ENCODE measurements at regions not wholly inside any gene's neighbourhood (a gene's known extent, or its start where the extent isn't known, plus 50 kb on each side); places are given as distances from the start of the nearest gene placed in this dataset.

GRCh38 chr10:25778646-25779045 is 155.4 kb upstream of the MYO3A start:
- no peak overlapping the region for H3K4me3 ChIP-seq (ENCODE audit: low read length)
- no peak for DNase-seq
- no peaks in the 10 kb centered on the region for H3K9me3 ChIP-seq (ENCODE audit: control insufficient read depth, low read length)
- WGBS, 2 experiments (ENCODE audit: insufficient coverage in 1 of 2, insufficient read length in 1 of 2), result 89 to 93% methylated on average over 1 to 5 of the region's 5 CpGs
- H3K27ac ChIP-seq (ENCODE audit: low read depth, low read length), result no peak overlapping the region
- Mint-ChIP-seq H3K36me3 (ENCODE audit: low read depth) (no peaks in the 10 kb centered on the region), H3K4me1 (peaks cover 17% of the 10 kb centered on the region), H3K27ac (no peak overlapping the region), H3K27me3 (ENCODE audit: insufficient read depth) (peaks cover 2% of the 10 kb centered on the region), H3K9me3 (peaks cover 17% of the 10 kb centered on the region), H3K4me3 (no peak overlapping the region)
- no peaks in the 10 kb centered on the region for H3K27me3 ChIP-seq (ENCODE audit: control insufficient read depth, insufficient read depth, low read length, poor library complexity, severe bottlenecking)
- TF ChIP-seq, protein P1, sequence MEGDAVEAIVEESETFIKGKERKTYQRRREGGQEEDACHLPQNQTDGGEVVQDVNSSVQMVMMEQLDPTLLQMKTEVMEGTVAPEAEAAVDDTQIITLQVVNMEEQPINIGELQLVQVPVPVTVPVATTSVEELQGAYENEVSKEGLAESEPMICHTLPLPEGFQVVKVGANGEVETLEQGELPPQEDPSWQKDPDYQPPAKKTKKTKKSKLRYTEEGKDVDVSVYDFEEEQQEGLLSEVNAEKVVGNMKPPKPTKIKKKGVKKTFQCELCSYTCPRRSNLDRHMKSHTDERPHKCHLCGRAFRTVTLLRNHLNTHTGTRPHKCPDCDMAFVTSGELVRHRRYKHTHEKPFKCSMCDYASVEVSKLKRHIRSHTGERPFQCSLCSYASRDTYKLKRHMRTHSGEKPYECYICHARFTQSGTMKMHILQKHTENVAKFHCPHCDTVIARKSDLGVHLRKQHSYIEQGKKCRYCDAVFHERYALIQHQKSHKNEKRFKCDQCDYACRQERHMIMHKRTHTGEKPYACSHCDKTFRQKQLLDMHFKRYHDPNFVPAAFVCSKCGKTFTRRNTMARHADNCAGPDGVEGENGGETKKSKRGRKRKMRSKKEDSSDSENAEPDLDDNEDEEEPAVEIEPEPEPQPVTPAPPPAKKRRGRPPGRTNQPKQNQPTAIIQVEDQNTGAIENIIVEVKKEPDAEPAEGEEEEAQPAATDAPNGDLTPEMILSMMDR (conservative IDR thresholded peaks at IDR 0.05), result no peak
- H3K4me1 ChIP-seq (ENCODE audit: control insufficient read depth, insufficient read depth, low read length), result no peaks in the 10 kb centered on the region
- H3K36me3 ChIP-seq (ENCODE audit: control insufficient read depth, insufficient read depth, low read length), result no peaks in the 10 kb centered on the region
- H3K9ac ChIP-seq (ENCODE audit: extremely low read depth, low read length, poor library complexity, severe bottlenecking), result no peak overlapping the region

GRCh38 chr10:25786161-25786560 is 147.9 kb upstream of the MYO3A start:
- no peak overlapping the region for H3K27ac ChIP-seq (ENCODE audit: low read depth, low read length)
- H3K4me1 Mint-ChIP-seq, result peaks cover 1% of the 10 kb centered on the region
- H3K9ac ChIP-seq (ENCODE audit: extremely low read depth, low read length, poor library complexity, severe bottlenecking), result no peak overlapping the region
- H3K36me3 ChIP-seq (ENCODE audit: control insufficient read depth, insufficient read depth, low read length), result no peaks in the 10 kb centered on the region
- TF ChIP-seq, protein P1 (conservative IDR thresholded peaks at IDR 0.05), result no peak
- no peaks in the 10 kb centered on the region for H3K27me3 ChIP-seq (ENCODE audit: control insufficient read depth, insufficient read depth, low read length, poor library complexity, severe bottlenecking)
- H3K4me3 ChIP-seq (ENCODE audit: low read length), result no peak overlapping the region
- no peaks in the 10 kb centered on the region for H3K4me1 ChIP-seq (ENCODE audit: control insufficient read depth, insufficient read depth, low read length)
- no peaks in the 10 kb centered on the region for H3K9me3 ChIP-seq (ENCODE audit: control insufficient read depth, low read length)
- no peak for DNase-seq
- H3K9me3 Mint-ChIP-seq, result no peaks in the 10 kb centered on the region
- no peaks in the 10 kb centered on the region for H3K27me3 Mint-ChIP-seq (ENCODE audit: insufficient read depth)
- no peaks in the 10 kb centered on the region for H3K36me3 Mint-ChIP-seq (ENCODE audit: low read depth)
- no peak overlapping the region for H3K4me3 Mint-ChIP-seq
- no peak overlapping the region for H3K27ac Mint-ChIP-seq
- 94 to 95% methylated on average over 4 of the region's 4 CpGs for WGBS, 2 experiments (ENCODE audit: insufficient coverage in 1 of 2, insufficient read length in 1 of 2)

DNA sequence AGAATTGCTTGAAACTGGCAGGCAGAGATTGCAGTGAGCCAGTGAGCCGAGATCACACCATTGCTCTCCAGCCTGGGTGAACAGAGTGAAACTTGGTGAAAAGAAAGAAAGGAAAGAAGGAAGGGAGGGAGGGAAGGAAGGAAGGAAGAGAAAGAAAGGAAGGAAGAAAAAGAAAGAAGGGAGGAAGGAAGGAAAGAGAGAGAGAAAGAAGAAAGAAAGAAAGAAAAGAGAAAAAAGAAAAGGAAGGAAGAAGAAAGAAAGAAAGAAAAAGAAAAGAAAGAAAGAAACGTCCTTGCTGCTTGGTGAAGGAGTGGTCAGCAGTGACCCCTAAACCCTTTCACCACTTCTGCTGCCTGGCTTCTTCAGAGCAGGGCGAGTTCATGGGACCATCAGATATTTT is 147.1 kb upstream of the MYO3A start:
- Mint-ChIP-seq H3K27ac (no peak overlapping the region), H3K27me3 (ENCODE audit: insufficient read depth) (no peaks in the 10 kb centered on the region), H3K4me3 (no peak overlapping the region), H3K36me3 (ENCODE audit: low read depth) (no peaks in the 10 kb centered on the region), H3K9me3 (no peaks in the 10 kb centered on the region), H3K4me1 (peaks cover 1% of the 10 kb centered on the region)
- H3K27me3 ChIP-seq (ENCODE audit: control insufficient read depth, insufficient read depth, low read length, poor library complexity, severe bottlenecking), result no peaks in the 10 kb centered on the region
- no peaks in the 10 kb centered on the region for H3K36me3 ChIP-seq (ENCODE audit: control insufficient read depth, insufficient read depth, low read length)
- H3K27ac ChIP-seq (ENCODE audit: low read depth, low read length), result no peak overlapping the region
- no peak for DNase-seq
- 83 to 88% methylated on average over 1 to 3 of the region's 3 CpGs for WGBS, 2 experiments (ENCODE audit: insufficient coverage in 1 of 2, insufficient read length in 1 of 2)
- no peak overlapping the region for H3K9ac ChIP-seq (ENCODE audit: extremely low read depth, low read length, poor library complexity, severe bottlenecking)
- H3K4me1 ChIP-seq (ENCODE audit: control insufficient read depth, insufficient read depth, low read length), result no peaks in the 10 kb centered on the region
- no peak overlapping the region for H3K4me3 ChIP-seq (ENCODE audit: low read length)
- TF ChIP-seq, protein P1 (conservative IDR thresholded peaks at IDR 0.05), result no peak
- no peaks in the 10 kb centered on the region for H3K9me3 ChIP-seq (ENCODE audit: control insufficient read depth, low read length)

All from endodermal cell (in vitro differentiated cells).